CD14-positive monocyte (primary cell): ENCODE measurements at regions not wholly inside any gene's neighbourhood (a gene's known extent, or its start where the extent isn't known, plus 50 kb on each side); places are given as distances from the start of the nearest gene placed in this dataset.

Experiments
- DNase-seq, 3 donors: peaks; one replicate each; pipeline ENCODE4 v3.0.0-alpha.2; 2011 to 2022
- H2AFZ ChIP-seq: 2 replicates; pipeline ENCODE4 v1.6.0; 2012; ENCODE audit warnings: mild to moderate bottlenecking, low read depth, low read length, inconsistent platforms; ENCODE audit not compliant: insufficient read depth, poor library complexity, severe bottlenecking
- H3K27ac ChIP-seq, 2 donors: 1 replicate in 1 of 2; 2 replicates in 1 of 2; pipeline ENCODE4 v1.5.1; 2012 to 2013; ENCODE audit warnings: low read length in 2 of 2, control low read depth in 1 of 2, inconsistent platforms in 1 of 2, low read depth in 1 of 2, mild to moderate bottlenecking in 1 of 2
- H3K27me3 ChIP-seq, 2 donors: one replicate each; pipeline versions ENCODE4 v1.6.0 to v1.6.1; 2011 to 2013; ENCODE audit warnings: low read length in 2 of 2; ENCODE audit not compliant: control insufficient read depth in 2 of 2, insufficient read depth in 2 of 2
- H3K36me3 ChIP-seq, 2 donors: replicated peaks in 1 of 2; 1 replicate in 1 of 2; 2 replicates in 1 of 2; pipeline versions ENCODE4 v1.5.1 to v1.6.1; 2012 to 2013; ENCODE audit warnings: low read length in 2 of 2, control low read depth in 1 of 2, inconsistent platforms in 1 of 2, mild to moderate bottlenecking in 1 of 2; ENCODE audit not compliant: insufficient read depth in 2 of 2, control insufficient read depth in 1 of 2
- H3K4me1 ChIP-seq, 2 donors: 1 replicate in 1 of 2; 2 replicates in 1 of 2; pipeline versions ENCODE4 v1.5.1 to v1.6.1; 2012 to 2013; ENCODE audit warnings: low read length in 2 of 2, control low read depth in 1 of 2, inconsistent platforms in 1 of 2, mild to moderate bottlenecking in 1 of 2, moderate library complexity in 1 of 2; ENCODE audit not compliant: insufficient read depth in 2 of 2, control insufficient read depth in 1 of 2
- H3K4me2 ChIP-seq: replicated peaks from 2 replicates; pipeline ENCODE3; 2012; ENCODE audit warnings: low read length, moderate library complexity, mild to moderate bottlenecking; ENCODE audit not compliant: poor library complexity, severe bottlenecking; ENCODE audit errors: extremely low read depth
- H3K4me3 ChIP-seq, 3 experiments: fragments of 200-600 bp in 1 of 3; sonication (generic) in 1 of 3; replicated peaks in 1 of 3; 1 replicate in 2 of 3; 2 replicates in 1 of 3; pipeline ENCODE4 v1.5.1; 2011 to 2013; ENCODE audit warnings: low read length in 3 of 3, mild to moderate bottlenecking in 3 of 3, control low read depth in 2 of 3, low read depth in 2 of 3, inconsistent platforms in 1 of 3, moderate library complexity in 1 of 3
- H3K79me2 ChIP-seq: 2 replicates; pipeline ENCODE4 v1.6.0; 2012; ENCODE audit warnings: mild to moderate bottlenecking, control low read depth, inconsistent platforms, low read length, moderate library complexity; ENCODE audit not compliant: insufficient read depth
- H3K9ac ChIP-seq: 2 replicates; pipeline ENCODE4 v1.6.0; 2017; ENCODE audit warnings: low read length, mild to moderate bottlenecking; ENCODE audit not compliant: insufficient read depth, poor library complexity, severe bottlenecking
- H3K9me3 ChIP-seq, 2 donors: replicated peaks in 1 of 2; 1 replicate in 1 of 2; 2 replicates in 1 of 2; pipeline versions ENCODE4 v1.5.1 to v1.6.1; 2012 to 2013; ENCODE audit warnings: low read length in 2 of 2, control low read depth in 1 of 2; ENCODE audit not compliant: control insufficient read depth in 1 of 2, insufficient read depth in 1 of 2
- H4K20me1 ChIP-seq: 2 replicates; pipeline ENCODE4 v1.6.0; 2012; ENCODE audit warnings: mild to moderate bottlenecking, low read length, control low read depth, moderate library complexity; ENCODE audit not compliant: insufficient read depth
- H3K27ac Mint-ChIP-seq, 7 donors: one replicate each; pipeline ENCODE4 v1.8.0; 2020; ENCODE audit warnings: mild to moderate bottlenecking in 7 of 7, mixed read lengths in 7 of 7, moderate library complexity in 6 of 7, inconsistent platforms in 2 of 7
- H3K27me3 Mint-ChIP-seq, 3 donors: one replicate each; pipeline ENCODE4 v1.8.0; 2021 to 2022; ENCODE audit warnings: low read depth in 3 of 3, mild to moderate bottlenecking in 3 of 3, mixed read lengths in 3 of 3, moderate library complexity in 3 of 3, inconsistent platforms in 1 of 3
- H3K36me3 Mint-ChIP-seq, 2 donors: one replicate each; pipeline ENCODE4 v1.8.0; 2020; ENCODE audit warnings: mixed read lengths in 2 of 2, inconsistent platforms in 1 of 2, mild to moderate bottlenecking in 1 of 2
- H3K4me1 Mint-ChIP-seq: one replicate; pipeline ENCODE4 v1.8.0; 2020; ENCODE audit warnings: mild to moderate bottlenecking, mixed read lengths
- H3K4me3 Mint-ChIP-seq, 2 donors: one replicate each; pipeline ENCODE4 v1.8.0; 2020; ENCODE audit warnings: mild to moderate bottlenecking in 2 of 2, mixed read lengths in 2 of 2, moderate library complexity in 1 of 2
- H3K9me3 Mint-ChIP-seq, 7 donors: one replicate each; pipeline ENCODE4 v1.8.0; 2020 to 2022; ENCODE audit warnings: mixed read lengths in 7 of 7, mild to moderate bottlenecking in 6 of 7, moderate library complexity in 6 of 7, inconsistent platforms in 2 of 7
- CTCF ChIP-seq: fragments of 200-600 bp; IDR thresholded peaks from one replicate; pipeline ENCODE4 v1.8.0; 2022; ENCODE audit warnings: antibody characterized with exemption, mild to moderate bottlenecking
- WGBS: methylation state at CpG from one replicate; pipeline ENCODE4 v1.1.5; 2013; ENCODE audit warnings: missing lambda C conversion rate; ENCODE audit not compliant: insufficient coverage; 5-methylcytosine and 5-hydroxymethylcytosine counted together
- intact Hi-C, 2 donors: fragments of 100-400 bp; cut with micrococcal nuclease; formaldehyde crosslinking; loops; one replicate each; pipeline versions ENCODE4 v1.15.0 to v1.15.1; 2023

GRCh38 chr4:1531683-1532548 is 125.7 kb upstream of the NKX1-1 start:
- no peak for TF ChIP-seq CTCF
- 91% methylated on average over 19 of the region's 22 CpGs for WGBS
- Mint-ChIP-seq H3K36me3 (no peaks in the 10 kb centered on the region), H3K27me3 (peaks cover 25 to 38% (median 28%) of the 10 kb centered on the region in 3 donors), H3K27ac (no peak overlapping the region), H3K4me1 (no peaks in the 10 kb centered on the region), H3K4me3 (no peak overlapping the region), H3K9me3 (peaks cover 0 to 2% (median 0%) of the 10 kb centered on the region in 7 donors)
- no peak for DNase-seq
- no peaks in the 10 kb centered on the region for H3K4me1 ChIP-seq
- no peak overlapping the region for H3K4me2 ChIP-seq
- H4K20me1 ChIP-seq: no peaks in the 10 kb centered on the region
- H3K9ac ChIP-seq: no peak overlapping the region
- no peak overlapping the region for H2AFZ ChIP-seq
- H3K79me2 ChIP-seq: no peaks in the 10 kb centered on the region
- intact Hi-C loops: no loop called here
- H3K9me3 ChIP-seq: no peaks in the 10 kb centered on the region
- no peak overlapping the region for H3K4me3 ChIP-seq
- H3K27ac ChIP-seq: no peak overlapping the region
- no peaks in the 10 kb centered on the region for H3K36me3 ChIP-seq
- peaks cover 0 to 4% of the 10 kb centered on the region in 2 donors for H3K27me3 ChIP-seq

GRCh38 chr4:1530356-1530755 is 124.1 kb upstream of the NKX1-1 start:
- Mint-ChIP-seq H3K9me3 (peaks cover 0 to 3% (median 0%) of the 10 kb centered on the region in 7 donors), H3K27ac (no peak overlapping the region), H3K4me1 (no peaks in the 10 kb centered on the region), H3K36me3 (no peaks in the 10 kb centered on the region), H3K27me3 (peaks cover 25 to 36% (median 30%) of the 10 kb centered on the region in 3 donors), H3K4me3 (no peak overlapping the region)
- no peak overlapping the region for H3K4me2 ChIP-seq
- H3K27ac ChIP-seq: no peak overlapping the region
- no peak for TF ChIP-seq CTCF
- H3K9me3 ChIP-seq: no peaks in the 10 kb centered on the region
- no peak overlapping the region for H3K4me3 ChIP-seq
- no peaks in the 10 kb centered on the region for H3K4me1 ChIP-seq
- H3K36me3 ChIP-seq: no peaks in the 10 kb centered on the region
- WGBS: 71% methylated on average over 5 of the region's 13 CpGs
- H4K20me1 ChIP-seq: no peaks in the 10 kb centered on the region
- H3K27me3 ChIP-seq: peaks cover 0 to 4% of the 10 kb centered on the region in 2 donors
- H2AFZ ChIP-seq: no peak overlapping the region
- H3K79me2 ChIP-seq: no peaks in the 10 kb centered on the region
- DNase-seq: no peak
- H3K9ac ChIP-seq: no peak overlapping the region
- intact Hi-C loops: no loop called here
